DND-41 (cell line): ENCODE measurements at regions not wholly inside any gene's neighbourhood (a gene's known extent, or its start where the extent isn't known, plus 50 kb on each side); places are given as distances from the start of the nearest gene placed in this dataset.

Source experiments
- ATAC-seq: fragments of 200-7000 bp; cut with Tn5 transposase; 3 replicates; pipeline ENCODE4 v1.9.1; 2021; ENCODE audit warnings: low read depth; ENCODE audit not compliant: insufficient read depth
- DNase-seq: peaks from one replicate; pipeline ENCODE4 v3.0.0-alpha.2; 2020
- H2AFZ ChIP-seq: 2 replicates; pipeline ENCODE4 v1.6.0; 2012; ENCODE audit warnings: low read depth, low read length
- H3K27ac ChIP-seq: 2 replicates; pipeline ENCODE4 v1.5.1; 2012; ENCODE audit warnings: low read length, inconsistent platforms
- H3K27me3 ChIP-seq: fragments of 200-600 bp; sonication (generic); 2 replicates; pipeline ENCODE4 v1.6.0; 2012; ENCODE audit warnings: low read length, mild to moderate bottlenecking, inconsistent platforms; ENCODE audit not compliant: insufficient read depth, poor library complexity
- H3K36me3 ChIP-seq: 2 replicates; pipeline ENCODE4 v1.5.1; 2012; ENCODE audit warnings: low read length, inconsistent platforms; ENCODE audit not compliant: insufficient read depth
- H3K4me1 ChIP-seq: 2 replicates; pipeline ENCODE4 v1.5.1; 2012; ENCODE audit warnings: mild to moderate bottlenecking, low read length; ENCODE audit not compliant: insufficient read depth
- H3K4me2 ChIP-seq: 2 replicates; pipeline ENCODE4 v1.6.0; 2012; ENCODE audit warnings: mild to moderate bottlenecking, moderate library complexity, low read length, inconsistent platforms; ENCODE audit not compliant: insufficient read depth
- H3K4me3 ChIP-seq, 2 experiments: fragments of 200-600 bp in 1 of 2; shearing (Covaris generic) in 1 of 2; 2 replicates each; pipeline ENCODE4 v1.5.1; 2012 to 2016; ENCODE audit warnings: inconsistent platforms in 2 of 2, low read length in 2 of 2, mild to moderate bottlenecking in 2 of 2, low read depth in 1 of 2, moderate library complexity in 1 of 2
- H3K79me2 ChIP-seq: 2 replicates; pipeline ENCODE4 v1.6.0; 2012; ENCODE audit warnings: low read length, inconsistent platforms; ENCODE audit not compliant: insufficient read depth
- H3K9ac ChIP-seq: 2 replicates; pipeline ENCODE4 v1.6.0; 2012; ENCODE audit warnings: low read depth, mild to moderate bottlenecking, inconsistent platforms, low read length, moderate library complexity
- H3K9me3 ChIP-seq: 2 replicates; pipeline ENCODE4 v1.5.1; 2012; ENCODE audit warnings: low read length, moderate library complexity, mild to moderate bottlenecking, inconsistent platforms; ENCODE audit not compliant: insufficient read depth, severe bottlenecking
- H4K20me1 ChIP-seq: 2 replicates; pipeline ENCODE4 v1.6.0; 2012; ENCODE audit warnings: low read length; ENCODE audit not compliant: insufficient read depth
- CTCF ChIP-seq: IDR thresholded peaks from 2 replicates; pipeline ENCODE4 v1.5.1; 2012; ENCODE audit warnings: borderline replicate concordance, low read length, moderate library complexity, mild to moderate bottlenecking; ENCODE audit not compliant: poor library complexity, severe bottlenecking; ENCODE audit errors: extremely low read depth
- EZH2 ChIP-seq: IDR thresholded peaks from 3 replicates; pipeline ENCODE4 v1.6.1; 2012; ENCODE audit warnings: borderline replicate concordance, low read depth, mild to moderate bottlenecking, moderate library complexity, low read length, inconsistent platforms; ENCODE audit not compliant: severe bottlenecking

GRCh38 chr22:46031066-46031465, 54.1 kb upstream of the WNT7B start:
- Histone ChIP-seq H3K4me1 (peaks cover 7% of the 10 kb centered on the region), H3K27me3 (no peaks in the 10 kb centered on the region), H3K4me2 (no peak overlapping the region)

GRCh38 chr22:46031557-46031956, 54.6 kb upstream of the WNT7B start:
- DNase-seq, result no peak
- peaks cover 3% of the 10 kb centered on the region; the same call in 1 of the 2 replicates for H3K36me3 ChIP-seq
- H3K79me2 ChIP-seq, result peaks cover 6% of the 10 kb centered on the region
- H3K4me3 ChIP-seq, result no peak overlapping the region
- H3K9ac ChIP-seq, result no peak overlapping the region
- H4K20me1 ChIP-seq, result peaks cover 2% of the 10 kb centered on the region; the same call in 1 of the 2 replicates
- TF ChIP-seq EZH2 (no peak), CTCF (no peak)
- H3K27ac ChIP-seq, result no peak overlapping the region
- H3K4me1 ChIP-seq, result peaks cover 11% of the 10 kb centered on the region
- H3K27me3 ChIP-seq, result no peaks in the 10 kb centered on the region
- ATAC-seq, result no peak
- no peak overlapping the region for H3K4me2 ChIP-seq
- H2AFZ ChIP-seq, result no peak overlapping the region
- H3K9me3 ChIP-seq, result no peaks in the 10 kb centered on the region

More at GRCh38 chr22:46031066-46031465, 54.1 kb upstream of the WNT7B start:
- no peak for ATAC-seq
- no peak for TF ChIP-seq CTCF
- no peak for TF ChIP-seq EZH2
- H2AFZ ChIP-seq, result no peak overlapping the region
- H3K9ac ChIP-seq, result no peak overlapping the region
- DNase-seq, result no peak
- peaks cover 2% of the 10 kb centered on the region; the same call in 1 of the 2 replicates for H4K20me1 ChIP-seq
- peaks cover under 1% of the 10 kb centered on the region; the same call in 1 of the 2 replicates for H3K36me3 ChIP-seq
- H3K9me3 ChIP-seq, result no peaks in the 10 kb centered on the region
- H3K79me2 ChIP-seq, result peaks cover under 1% of the 10 kb centered on the region
- no peak overlapping the region for H3K4me3 ChIP-seq
- H3K27ac ChIP-seq, result no peak overlapping the region

GRCh38 chr22:46031965-46032851, 55.2 kb upstream of the WNT7B start:
- Histone ChIP-seq H3K36me3 (peaks cover 3% of the 10 kb centered on the region; the same call in 1 of the 2 replicates), H3K9me3 (no peaks in the 10 kb centered on the region), H4K20me1 (peaks cover 2% of the 10 kb centered on the region; the same call in 1 of the 2 replicates), H3K79me2 (peaks cover 12% of the 10 kb centered on the region), H3K4me3 (no peak overlapping the region), H3K9ac (no peak overlapping the region), H3K4me2 (no peak overlapping the region), H3K27me3 (no peaks in the 10 kb centered on the region), H3K4me1 (peaks cover 18% of the 10 kb centered on the region), H2AFZ (no peak overlapping the region), H3K27ac (no peak overlapping the region)
- TF ChIP-seq EZH2 (no peak), CTCF (no peak)
- ATAC-seq (no peak), DNase-seq (no peak)
